Left ventricle myocardium inferior (tissue), 1 donor: ENCODE measurements at regions not wholly inside any gene's neighbourhood (a gene's known extent, or its start where the extent isn't known, plus 50 kb on each side); places are given as distances from the start of the nearest gene placed in this dataset.

Source experiments
- DNase-seq: peaks from one replicate; pipeline ENCODE4 v3.0.0-alpha.2; 2020
- H3K27ac ChIP-seq: fragments of 200-600 bp; replicated peaks from 2 replicates; pipeline ENCODE4 v1.8.0; 2021
- H3K27me3 ChIP-seq: fragments of 200-600 bp; 2 replicates; pipeline ENCODE4 v1.8.0; 2021; ENCODE audit warnings: low read depth
- H3K36me3 ChIP-seq: fragments of 200-600 bp; 2 replicates; pipeline ENCODE4 v1.8.0; 2021
- H3K4me1 ChIP-seq: fragments of 200-600 bp; 2 replicates; pipeline ENCODE4 v1.8.0; 2021
- H3K4me3 ChIP-seq: fragments of 200-600 bp; 2 replicates; pipeline ENCODE4 v1.8.0; 2021; ENCODE audit warnings: mild to moderate bottlenecking, moderate library complexity
- H3K9me3 ChIP-seq: fragments of 200-600 bp; replicated peaks from 2 replicates; pipeline ENCODE4 v1.8.0; 2021
- intact Hi-C: fragments of 100-400 bp; cut with micrococcal nuclease; formaldehyde crosslinking; loops from one replicate; pipeline ENCODE4 v1.11.0; 2022
- TF ChIP-seq, protein P1 (sequence below): fragments of 200-600 bp; IDR thresholded peaks from 2 replicates; pipeline ENCODE4 v1.8.0; 2021; ENCODE audit warnings: antibody characterized with exemption, mild to moderate bottlenecking, borderline replicate concordance
- donor health status: DM: no; HTN: yes; CAD: no; lungs with severe emphysema.

DNA sequence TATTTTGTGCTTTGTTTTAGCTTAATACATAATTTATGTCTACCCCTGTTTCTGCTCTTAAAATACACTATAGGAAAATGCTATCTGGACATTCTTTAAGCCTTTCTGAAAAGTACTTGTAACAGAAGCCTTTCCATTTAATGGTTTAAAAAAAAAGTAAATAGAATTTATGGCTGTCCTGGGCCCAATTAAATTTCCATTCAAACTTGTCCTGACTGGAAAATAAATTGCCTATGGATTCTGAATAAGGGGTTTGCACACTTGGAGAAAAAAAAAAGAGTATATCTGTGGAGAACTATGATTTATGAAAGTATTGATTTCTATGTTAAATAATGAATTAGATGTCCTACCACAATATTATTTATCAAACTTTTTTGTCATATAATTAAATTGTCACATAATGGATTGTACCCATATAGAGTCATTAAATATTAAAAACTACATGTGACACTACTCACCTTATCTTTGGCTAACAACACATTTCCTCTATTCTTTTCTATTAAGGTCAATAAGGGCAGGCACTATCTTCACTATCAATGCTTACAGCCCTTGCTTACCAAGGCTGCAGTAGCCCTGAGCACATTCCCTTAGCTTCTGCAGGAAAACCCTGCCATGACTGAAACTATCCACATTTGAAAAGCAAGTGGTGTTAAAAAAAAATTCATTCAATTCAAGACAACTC lies 396.1 kb upstream of the ROBO2 start:
- Histone ChIP-seq H3K9me3 (no peaks in the 10 kb centered on the region), H3K4me1 (no peaks in the 10 kb centered on the region), H3K36me3 (no peaks in the 10 kb centered on the region), H3K4me3 (no peak overlapping the region), H3K27ac (no peak overlapping the region), H3K27me3 (no peaks in the 10 kb centered on the region)
- intact Hi-C loops = no loop called here
- TF ChIP-seq, protein P1, sequence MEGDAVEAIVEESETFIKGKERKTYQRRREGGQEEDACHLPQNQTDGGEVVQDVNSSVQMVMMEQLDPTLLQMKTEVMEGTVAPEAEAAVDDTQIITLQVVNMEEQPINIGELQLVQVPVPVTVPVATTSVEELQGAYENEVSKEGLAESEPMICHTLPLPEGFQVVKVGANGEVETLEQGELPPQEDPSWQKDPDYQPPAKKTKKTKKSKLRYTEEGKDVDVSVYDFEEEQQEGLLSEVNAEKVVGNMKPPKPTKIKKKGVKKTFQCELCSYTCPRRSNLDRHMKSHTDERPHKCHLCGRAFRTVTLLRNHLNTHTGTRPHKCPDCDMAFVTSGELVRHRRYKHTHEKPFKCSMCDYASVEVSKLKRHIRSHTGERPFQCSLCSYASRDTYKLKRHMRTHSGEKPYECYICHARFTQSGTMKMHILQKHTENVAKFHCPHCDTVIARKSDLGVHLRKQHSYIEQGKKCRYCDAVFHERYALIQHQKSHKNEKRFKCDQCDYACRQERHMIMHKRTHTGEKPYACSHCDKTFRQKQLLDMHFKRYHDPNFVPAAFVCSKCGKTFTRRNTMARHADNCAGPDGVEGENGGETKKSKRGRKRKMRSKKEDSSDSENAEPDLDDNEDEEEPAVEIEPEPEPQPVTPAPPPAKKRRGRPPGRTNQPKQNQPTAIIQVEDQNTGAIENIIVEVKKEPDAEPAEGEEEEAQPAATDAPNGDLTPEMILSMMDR = no peak
- DNase-seq = no peak

DNA sequence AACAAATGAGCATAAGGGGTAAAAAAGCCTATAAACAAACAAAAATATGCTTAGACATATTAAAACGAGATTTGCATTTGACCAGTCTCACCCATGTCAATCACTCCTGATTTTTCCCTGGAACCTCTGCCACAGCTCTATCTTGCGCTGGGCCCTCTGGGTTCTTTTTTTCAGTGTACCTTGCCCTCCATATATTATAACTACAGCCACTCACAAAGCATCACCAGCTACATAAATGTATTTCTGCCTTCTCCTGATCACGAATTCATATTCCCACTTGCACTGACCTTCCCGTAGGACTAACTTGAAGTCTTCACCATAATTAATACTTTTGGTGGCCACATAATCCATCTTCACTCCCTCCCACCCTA lies 395.6 kb upstream of the ROBO2 start:
- Histone ChIP-seq H3K9me3 (no peaks in the 10 kb centered on the region), H3K36me3 (no peaks in the 10 kb centered on the region), H3K4me1 (no peaks in the 10 kb centered on the region), H3K4me3 (no peak overlapping the region), H3K27ac (no peak overlapping the region), H3K27me3 (no peaks in the 10 kb centered on the region)
- no peak for DNase-seq
- intact Hi-C loops = no loop called here
- TF ChIP-seq, protein P1 = no peak

DNA sequence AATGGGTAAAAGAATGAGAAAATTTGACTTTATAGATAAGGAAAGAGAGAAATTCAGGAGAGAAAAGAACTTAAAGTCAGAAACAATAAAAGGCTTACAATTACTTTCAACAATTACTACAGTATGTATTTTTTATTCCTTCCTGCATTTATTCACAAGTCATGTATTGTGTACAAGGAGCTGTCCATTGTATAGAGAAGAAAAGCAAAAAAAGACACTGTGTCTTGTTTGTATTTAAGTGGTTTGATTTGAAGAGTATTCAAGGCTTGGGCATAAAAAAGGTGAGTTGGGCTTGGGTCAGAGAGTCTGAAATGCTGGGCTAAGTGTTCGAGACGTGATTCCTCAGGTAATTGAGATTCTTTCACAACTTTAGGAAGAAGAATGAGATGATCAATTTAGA lies 394.2 kb upstream of the ROBO2 start:
- Histone ChIP-seq H3K4me1 (no peaks in the 10 kb centered on the region), H3K4me3 (no peak overlapping the region), H3K27ac (no peak overlapping the region), H3K9me3 (no peaks in the 10 kb centered on the region), H3K36me3 (no peaks in the 10 kb centered on the region), H3K27me3 (no peaks in the 10 kb centered on the region)
- intact Hi-C loops = no loop called here
- TF ChIP-seq, protein P1 = no peak
- DNase-seq = no peak

DNA sequence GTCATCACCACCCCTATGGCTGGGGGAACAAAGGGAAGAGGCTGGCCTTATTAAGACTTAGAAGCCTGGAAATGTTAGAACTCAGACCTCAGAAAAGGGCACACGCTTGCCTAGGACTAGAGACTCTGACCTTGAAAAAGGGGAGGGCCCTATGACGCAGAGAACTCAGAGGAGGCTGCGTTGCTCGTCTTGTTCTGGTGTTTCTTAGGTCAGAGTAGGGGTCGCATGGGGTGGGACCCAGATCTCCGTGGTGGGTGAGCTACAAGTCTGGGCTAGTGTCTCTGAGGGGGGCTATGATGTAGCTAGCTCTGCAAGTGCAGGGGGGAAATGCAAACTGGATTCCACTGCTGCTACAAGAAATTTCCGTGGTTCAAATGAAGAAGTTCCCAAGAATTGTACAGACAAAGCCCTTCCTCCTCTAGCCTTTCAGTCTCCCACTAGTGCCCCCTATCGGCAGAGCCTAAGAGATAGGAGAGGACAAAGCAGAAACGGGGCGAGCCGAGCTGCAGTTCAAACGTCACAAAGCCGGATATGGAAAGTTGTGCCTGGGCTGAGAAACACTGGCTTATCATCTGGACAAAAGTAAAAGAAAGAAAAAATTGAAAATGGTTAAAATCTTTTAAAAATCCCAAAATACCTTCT lies 392.9 kb upstream of the ROBO2 start:
- no peak overlapping the region for H3K27ac ChIP-seq
- H3K4me3 ChIP-seq = no peak overlapping the region
- H3K36me3 ChIP-seq = no peaks in the 10 kb centered on the region
- H3K4me1 ChIP-seq = no peaks in the 10 kb centered on the region
- no peak for DNase-seq
- H3K27me3 ChIP-seq = no peaks in the 10 kb centered on the region
- TF ChIP-seq, protein P1 = no peak
- no peaks in the 10 kb centered on the region for H3K9me3 ChIP-seq
- intact Hi-C loops = no loop called here

DNA sequence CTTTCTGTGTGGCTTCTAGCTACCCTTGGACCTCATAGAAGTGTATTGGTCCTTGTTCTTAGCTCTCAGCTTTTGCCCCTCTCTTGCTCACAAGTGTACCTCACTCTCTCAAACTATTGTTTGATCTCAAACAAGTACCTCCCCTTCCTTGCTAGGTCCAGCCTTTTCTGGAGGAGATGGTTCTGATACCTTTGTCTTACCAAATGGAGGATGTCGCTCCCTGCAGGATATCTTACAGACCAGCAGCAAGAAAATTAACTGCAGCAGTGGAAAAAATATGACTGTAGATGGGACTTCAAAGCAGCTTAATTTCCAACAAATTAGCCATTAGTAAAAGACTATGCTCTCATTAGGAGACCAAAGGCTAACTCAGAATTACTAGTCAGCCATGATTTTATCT lies 388.1 kb upstream of the ROBO2 start:
- intact Hi-C loops = no loop called here
- Histone ChIP-seq H3K4me3 (no peak overlapping the region), H3K27me3 (no peaks in the 10 kb centered on the region), H3K9me3 (no peaks in the 10 kb centered on the region), H3K4me1 (no peaks in the 10 kb centered on the region), H3K36me3 (no peaks in the 10 kb centered on the region), H3K27ac (no peak overlapping the region)
- TF ChIP-seq, protein P1 = no peak
- no peak for DNase-seq
